Stimulated activated CD4-positive, alpha-beta T cell treated with anti-CD3 and anti-CD28 coated beads, Interleukin-4, amount 100 ng/mL, for 1 hour (primary cell): ENCODE measurements at regions not wholly inside any gene's neighbourhood (a gene's known extent, or its start where the extent isn't known, plus 50 kb on each side); places are given as distances from the start of the nearest gene placed in this dataset.
"Not testable (repeated sequence)": the region's sequence is repeated elsewhere in the genome, so short reads cannot be mapped to it uniquely, and the experiment has no call there.

Experiments
- DNase-seq: peaks from one replicate; pipeline ENCODE4 v3.0.0-alpha.2; 2020

GRCh38 chr4:117135634-117136354 is 50.4 kb upstream of the TRAM1L1 start:
- no peak for DNase-seq

- DNase-seq, result no peak
Measured at GRCh38 chr4:117137145-117137544, 51.8 kb upstream of the TRAM1L1 start.

DNA sequence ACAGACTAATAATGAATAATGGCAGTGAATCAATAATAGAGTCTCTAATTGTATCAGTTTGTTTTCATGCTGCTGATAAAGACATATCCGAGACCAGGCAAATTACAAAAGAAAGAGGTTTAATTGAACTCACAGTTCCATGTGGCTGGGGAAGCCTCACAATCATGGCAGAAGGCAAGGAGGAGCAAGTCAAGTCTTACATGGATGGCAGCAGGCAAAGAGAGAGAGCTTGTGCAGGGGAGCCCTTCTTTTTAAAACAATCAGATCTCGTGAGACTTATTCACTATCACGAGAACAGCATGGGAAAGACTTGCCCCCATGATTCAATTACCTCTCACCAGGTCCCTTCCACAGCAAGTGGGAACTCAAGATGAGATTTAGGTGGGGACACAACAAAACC is 53.4 kb upstream of the TRAM1L1 start:
- DNase-seq, result not testable (repeated sequence)

- no peak for DNase-seq
Measured at GRCh38 chr4:117154251-117154650, 68.9 kb upstream of the TRAM1L1 start.

GRCh38 chr4:117156806-117157205 is 71.4 kb upstream of the TRAM1L1 start:
- no peak for DNase-seq

DNA sequence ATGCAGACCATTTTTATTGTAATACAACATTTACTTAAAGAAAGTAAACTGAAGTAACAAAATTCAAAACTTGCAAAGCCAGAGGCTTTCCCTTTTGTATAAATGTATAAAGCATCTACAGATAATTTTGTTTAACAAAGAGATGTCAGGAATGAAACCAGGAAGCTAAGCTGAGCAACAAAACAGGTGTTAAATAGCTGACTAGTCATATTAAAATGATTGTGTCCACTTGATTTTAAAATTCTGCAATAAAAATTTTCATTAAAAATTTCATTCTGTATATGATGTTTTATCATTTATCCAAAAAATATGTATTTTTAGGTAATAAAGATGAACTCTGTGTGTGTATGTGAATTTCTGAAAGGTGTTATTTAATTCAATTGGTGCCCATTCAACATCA is 72.0 kb upstream of the TRAM1L1 start:
- DNase-seq, result no peak

DNA sequence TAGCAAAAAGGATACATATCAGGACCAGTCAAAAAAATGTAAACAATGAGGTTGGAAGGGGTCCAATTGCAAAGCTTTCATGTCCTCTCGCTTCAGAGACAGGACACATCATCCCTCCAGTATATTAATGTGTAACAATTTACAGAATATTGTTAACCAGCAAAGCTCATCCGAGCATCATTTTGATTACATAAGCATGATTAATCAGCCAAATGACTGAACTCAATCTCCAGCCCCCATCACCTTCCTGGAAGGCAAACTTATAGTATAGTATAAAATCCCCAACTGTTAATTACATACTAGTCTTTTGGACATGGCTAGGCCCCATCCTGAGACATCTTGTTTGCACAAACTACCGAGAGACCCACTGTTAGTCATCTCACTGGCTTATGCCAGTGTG is 77.6 kb upstream of the TRAM1L1 start:
- DNase-seq, result no peak

GRCh38 chr4:117164338-117164737 is 79.0 kb upstream of the TRAM1L1 start:
- no peak for DNase-seq

GRCh38 chr4:117175369-117175768 is 90.0 kb upstream of the TRAM1L1 start:
- not testable (repeated sequence) for DNase-seq

DNA sequence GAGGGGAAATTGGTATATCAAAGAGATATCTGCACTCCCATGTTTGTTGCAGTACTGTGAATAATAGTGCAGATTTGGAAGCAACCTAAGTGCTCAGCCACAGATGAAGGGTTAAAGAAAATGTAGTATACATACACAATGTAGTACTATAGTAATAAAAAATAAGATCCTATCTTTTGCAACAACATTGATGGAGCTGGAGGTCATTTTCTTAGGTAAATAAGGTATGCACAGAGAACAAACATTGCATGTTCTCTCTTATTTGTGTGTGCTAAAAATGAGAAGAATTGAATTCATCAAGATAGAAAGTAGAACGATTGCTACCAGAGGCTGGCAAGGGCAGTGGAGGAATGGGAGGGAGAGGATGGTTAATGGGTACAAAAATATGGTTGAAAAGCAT is 117.9 kb upstream of the TRAM1L1 start:
- DNase-seq, result no peak

DNA sequence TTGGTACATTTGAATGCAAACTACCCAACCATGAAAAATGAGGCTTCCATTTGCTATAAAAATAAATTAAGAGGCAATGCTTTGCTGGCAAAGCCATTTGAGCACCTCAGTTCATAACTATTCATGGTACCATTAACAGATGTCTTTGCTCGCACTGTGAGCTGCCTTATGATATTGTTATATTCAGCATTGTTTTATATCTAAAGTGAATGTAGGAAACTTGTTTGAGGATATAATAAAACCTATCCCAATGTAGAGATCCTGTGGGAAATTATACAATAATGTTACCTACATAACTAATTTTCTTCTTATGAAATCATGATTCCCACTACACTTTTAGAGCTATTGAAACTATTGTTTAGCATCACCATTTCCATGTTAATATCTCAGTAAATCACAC is 125.2 kb upstream of the TRAM1L1 start:
- DNase-seq, result no peak

GRCh38 chr4:117224256-117224655 is 138.9 kb upstream of the TRAM1L1 start:
- DNase-seq, result no peak

GRCh38 chr4:117225471-117225870 is 140.1 kb upstream of the TRAM1L1 start:
- no peak for DNase-seq

- no peak for DNase-seq
Measured at GRCh38 chr4:117227925-117228324, 142.5 kb upstream of the TRAM1L1 start.

DNA sequence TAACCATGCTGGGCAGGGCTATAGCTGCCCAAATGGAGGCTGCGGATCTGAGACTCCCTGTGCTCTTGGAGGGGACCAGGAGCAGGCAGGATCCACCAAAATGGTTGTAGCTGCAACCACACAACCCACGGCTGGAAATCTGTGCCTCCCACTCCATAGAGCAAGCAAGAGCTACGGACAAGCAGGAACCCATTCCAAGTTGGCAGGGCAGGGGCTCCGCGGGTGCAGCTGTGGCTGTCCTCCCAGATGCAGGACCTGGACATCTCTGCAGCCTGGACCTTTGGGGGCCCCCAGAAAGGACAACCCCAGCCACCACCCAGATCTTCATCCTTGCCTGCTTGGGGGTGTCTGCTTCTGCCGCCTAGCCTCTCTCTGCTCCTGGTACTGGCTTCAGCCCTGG is 154.1 kb upstream of the TRAM1L1 start:
- no peak for DNase-seq

DNA sequence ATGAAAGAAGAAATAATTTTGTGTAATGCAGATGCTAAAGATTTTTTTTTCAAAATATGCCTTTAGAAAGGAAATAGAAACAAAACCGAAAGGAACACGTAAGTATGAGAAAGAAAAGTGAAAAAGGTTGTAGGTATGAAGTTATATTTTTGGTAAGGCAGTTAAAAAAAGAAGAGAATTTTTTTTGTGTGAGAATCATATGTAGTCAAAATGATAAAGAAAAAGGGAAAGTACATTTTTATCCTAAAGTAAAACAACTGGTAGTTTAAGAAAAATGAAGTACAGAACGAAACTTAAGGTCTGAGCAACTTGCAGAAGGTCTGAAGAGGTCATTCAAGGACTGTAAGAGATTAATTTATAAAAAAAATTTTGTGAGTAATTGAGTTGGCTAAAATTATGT is 164.0 kb upstream of the TRAM1L1 start:
- DNase-seq, result no peak

DNA sequence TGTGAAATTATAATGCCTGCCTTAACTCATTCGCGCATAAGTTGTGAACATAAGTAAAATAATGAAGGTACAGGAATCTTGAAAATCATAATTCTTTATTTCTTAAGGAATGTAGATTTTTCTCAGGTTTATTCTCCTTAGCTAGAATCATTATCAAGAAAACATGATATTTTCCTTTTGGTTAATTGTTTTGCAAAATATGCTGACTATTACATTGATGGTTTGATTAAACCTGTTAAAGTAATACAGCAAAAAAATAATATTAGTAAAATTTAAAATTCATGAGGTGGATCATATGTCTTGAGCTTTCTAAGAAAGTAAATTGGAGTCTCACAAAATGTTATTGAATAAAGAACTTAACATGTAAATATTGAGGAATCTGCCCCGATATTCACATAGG is 178.7 kb upstream of the TRAM1L1 start:
- no peak for DNase-seq

GRCh38 chr4:117267317-117267716 is 181.9 kb upstream of the TRAM1L1 start:
- DNase-seq, result no peak

GRCh38 chr4:117284736-117285135 is 199.4 kb upstream of the TRAM1L1 start:
- DNase-seq, result no peak

GRCh38 chr4:117293784-117294183 is 208.4 kb upstream of the TRAM1L1 start:
- DNase-seq, result no peak

GRCh38 chr4:117302226-117302625 is 216.8 kb upstream of the TRAM1L1 start:
- no peak for DNase-seq

DNA sequence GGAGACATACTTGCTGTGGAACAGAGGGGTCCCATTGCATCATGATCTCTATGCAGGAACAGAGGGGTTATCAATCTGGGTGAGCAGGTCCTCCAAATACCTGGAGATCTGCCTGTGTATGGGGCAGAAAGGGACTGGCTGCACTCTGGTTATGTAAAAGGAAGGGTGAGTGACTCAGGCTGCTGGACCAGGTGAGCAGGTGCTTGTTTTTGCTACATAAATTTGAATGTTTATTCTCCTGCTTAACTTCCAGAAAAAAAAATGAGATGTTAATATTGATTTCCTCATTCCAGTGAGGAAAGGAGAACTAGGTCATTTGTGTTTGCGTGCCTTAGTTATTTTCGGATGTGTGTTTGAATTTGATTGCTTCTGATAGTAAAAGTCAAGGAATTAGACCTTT is 225.8 kb upstream of the TRAM1L1 start:
- DNase-seq, result no peak

GRCh38 chr4:117311989-117312388 is 226.6 kb upstream of the TRAM1L1 start:
- DNase-seq, result no peak

DNA sequence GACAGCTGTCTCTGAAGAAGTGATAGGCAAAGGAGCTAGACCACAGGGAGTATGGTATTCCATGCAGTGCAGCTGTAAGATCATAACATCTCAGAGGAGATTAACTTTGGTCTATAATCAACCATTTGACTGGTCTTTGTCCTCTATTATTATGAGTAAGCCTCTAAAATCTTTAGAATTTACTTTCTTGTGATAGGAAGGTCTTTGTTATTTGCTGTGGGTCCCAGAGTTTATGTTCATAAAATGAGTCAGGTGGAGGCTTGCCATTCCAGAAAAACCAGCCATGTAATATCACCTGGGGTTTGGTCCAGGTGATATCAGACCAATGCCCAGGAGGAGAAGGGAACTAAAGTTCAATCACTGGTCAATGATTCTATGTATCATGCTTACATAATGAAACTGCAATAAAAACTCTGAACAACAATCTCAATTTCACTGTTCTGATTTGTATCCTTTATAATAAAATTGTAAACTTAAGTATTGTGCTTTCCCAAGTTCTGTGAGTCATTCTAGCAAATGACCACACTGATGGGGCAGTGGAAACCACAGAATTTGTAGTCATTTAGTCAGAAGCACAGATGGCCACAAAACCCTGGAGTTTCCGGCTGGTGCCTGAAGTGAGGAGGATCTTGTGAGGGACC is 239.6 kb upstream of the TRAM1L1 start:
- DNase-seq, result no peak

- DNase-seq, result no peak
Measured at GRCh38 chr4:117326091-117326490, 240.7 kb upstream of the TRAM1L1 start.
